CD8-positive, alpha-beta memory T cell (primary cell): ENCODE measurements at regions not wholly inside any gene's neighbourhood (a gene's known extent, or its start where the extent isn't known, plus 50 kb on each side); places are given as distances from the start of the nearest gene placed in this dataset.
"Not testable (repeated sequence)": the region's sequence is repeated elsewhere in the genome, so short reads cannot be mapped to it uniquely, and the experiment has no call there.

Experiments
- CTCF ChIA-PET: fragments of 350-600 bp; sonication (Branson Sonifier 250); formaldehyde crosslinking; loops from one replicate; lab custom pipeline; 2021; ENCODE audit warnings: antibody characterized with exemption; lab: Charles Lee
- POLR2A ChIA-PET: fragments of 350-600 bp; sonication (Branson Sonifier 250); formaldehyde crosslinking; loops from one replicate; lab custom pipeline; 2021; ENCODE audit warnings: antibody characterized with exemption; lab: Charles Lee
- DNase-seq, 5 donors: peaks; one replicate each; pipeline versions ENCODE4 v3.0.0 to v3.0.0-alpha.2; 2020 to 2022; ENCODE audit warnings: mixed read lengths in 1 of 5
- H3K27ac ChIP-seq: one replicate; pipeline ENCODE4 v1.7.0; 2013; ENCODE audit warnings: low read depth, mild to moderate bottlenecking, low read length, moderate library complexity
- H3K27me3 ChIP-seq: 2 replicates; pipeline ENCODE4 v1.7.0; 2013; ENCODE audit warnings: low read length, mild to moderate bottlenecking; ENCODE audit not compliant: insufficient read depth, poor library complexity, severe bottlenecking
- H3K36me3 ChIP-seq: 2 replicates; pipeline ENCODE4 v1.7.0; 2013; ENCODE audit warnings: mild to moderate bottlenecking, low read length, moderate library complexity; ENCODE audit not compliant: insufficient read depth
- H3K4me1 ChIP-seq: 2 replicates; pipeline ENCODE4 v1.7.0; 2013; ENCODE audit warnings: mild to moderate bottlenecking, low read length, moderate library complexity; ENCODE audit not compliant: insufficient read depth
- H3K4me3 ChIP-seq: 2 replicates; pipeline ENCODE4 v1.7.0; 2013; ENCODE audit warnings: mild to moderate bottlenecking, low read length
- H3K9me3 ChIP-seq: 2 replicates; pipeline ENCODE4 v1.7.0; 2013; ENCODE audit warnings: mild to moderate bottlenecking, low read length
- H3K27ac Mint-ChIP-seq, 8 donors: one replicate each; pipeline ENCODE4 v1.8.0; 2020 to 2021; ENCODE audit warnings: mixed read lengths in 8 of 8, mild to moderate bottlenecking in 6 of 8, inconsistent platforms in 3 of 8, moderate library complexity in 3 of 8
- H3K27me3 Mint-ChIP-seq, 2 donors: one replicate each; pipeline ENCODE4 v1.8.0; 2020 to 2021; ENCODE audit warnings: mixed read lengths in 2 of 2, mild to moderate bottlenecking in 1 of 2, moderate library complexity in 1 of 2
- H3K36me3 Mint-ChIP-seq, 3 donors: one replicate each; pipeline ENCODE4 v1.8.0; 2020 to 2021; ENCODE audit warnings: mixed read lengths in 3 of 3, inconsistent platforms in 1 of 3, mild to moderate bottlenecking in 1 of 3
- H3K4me1 Mint-ChIP-seq, 3 donors: one replicate each; pipeline ENCODE4 v1.8.0; 2020 to 2021; ENCODE audit warnings: mixed read lengths in 3 of 3, inconsistent platforms in 1 of 3, mild to moderate bottlenecking in 1 of 3
- H3K4me3 Mint-ChIP-seq, 7 donors: one replicate each; pipeline ENCODE4 v1.8.0; 2020 to 2021; ENCODE audit warnings: mixed read lengths in 7 of 7, mild to moderate bottlenecking in 6 of 7, moderate library complexity in 4 of 7, inconsistent platforms in 2 of 7
- H3K9me3 Mint-ChIP-seq, 5 donors: one replicate each; pipeline ENCODE4 v1.8.0; 2020 to 2022; ENCODE audit warnings: mixed read lengths in 5 of 5, mild to moderate bottlenecking in 3 of 5, moderate library complexity in 2 of 5, inconsistent platforms in 1 of 5

DNA sequence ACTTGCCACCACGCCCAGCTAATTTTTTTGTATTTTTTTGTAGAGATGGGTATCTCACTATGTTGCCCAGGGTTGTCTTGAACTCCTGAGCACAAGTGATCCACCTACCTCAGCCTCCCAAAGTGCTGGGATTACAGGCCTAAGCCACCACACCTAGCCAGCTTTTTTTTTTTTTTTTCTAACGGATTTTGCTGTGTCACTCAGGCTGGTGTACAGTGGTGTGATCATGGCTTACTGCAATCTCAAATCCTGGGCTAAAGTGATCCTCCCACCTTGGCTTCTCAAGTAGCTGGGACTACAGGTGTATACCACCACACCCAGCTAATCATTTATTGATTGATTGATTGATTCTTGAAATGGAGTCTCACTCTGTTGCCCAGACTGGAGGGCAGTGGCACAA lies 106.0 kb upstream of the TRIM24 start:
- Histone ChIP-seq H3K36me3 (no peaks in the 10 kb centered on the region), H3K4me3 (no peak overlapping the region), H3K27ac (peak overlapping the region; percentile 76), H3K4me1 (no peaks in the 10 kb centered on the region), H3K27me3 (no peaks in the 10 kb centered on the region), H3K9me3 (no peaks in the 10 kb centered on the region)
- H3K4me1 Mint-ChIP-seq, result no peaks in the 10 kb centered on the region
- H3K4me3 Mint-ChIP-seq, result no peak overlapping the region
- DNase-seq, result no peak
- no peaks in the 10 kb centered on the region for H3K36me3 Mint-ChIP-seq
- CTCF ChIA-PET, result no interaction called here
- POLR2A ChIA-PET, result no interaction called here
- H3K27me3 Mint-ChIP-seq, result peaks cover 0 to 6% of the 10 kb centered on the region in 2 donors
- peaks cover 7 to 15% (median 9%) of the 10 kb centered on the region in 5 donors for H3K9me3 Mint-ChIP-seq
- H3K27ac Mint-ChIP-seq, result no peak overlapping the region

DNA sequence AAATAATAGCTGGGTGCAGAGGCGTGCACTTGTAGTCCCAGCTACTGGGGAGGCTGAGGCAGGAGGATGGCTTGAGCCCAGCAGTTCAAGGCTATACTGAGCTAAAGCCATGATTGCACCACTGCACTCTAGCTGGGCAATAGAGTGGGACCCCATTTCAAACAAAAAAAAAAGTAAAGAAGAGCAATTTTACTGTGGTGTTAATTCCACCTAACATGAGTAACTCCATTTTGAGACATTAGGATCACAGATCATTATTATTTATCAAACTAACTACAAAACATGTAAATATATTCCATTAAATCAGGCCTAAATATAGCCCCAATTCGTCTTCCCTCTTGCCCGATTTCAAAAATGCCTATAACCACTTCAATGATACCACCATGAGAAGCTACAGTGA lies 104.8 kb upstream of the TRIM24 start:
- no peaks in the 10 kb centered on the region for H3K4me1 Mint-ChIP-seq
- no peak overlapping the region for H3K4me3 Mint-ChIP-seq
- no peaks in the 10 kb centered on the region for H3K36me3 Mint-ChIP-seq
- Histone ChIP-seq H3K27ac (no peak overlapping the region), H3K4me3 (no peak overlapping the region), H3K27me3 (no peaks in the 10 kb centered on the region), H3K9me3 (no peaks in the 10 kb centered on the region), H3K4me1 (no peaks in the 10 kb centered on the region), H3K36me3 (no peaks in the 10 kb centered on the region)
- H3K27me3 Mint-ChIP-seq, result peaks cover 0 to 7% of the 10 kb centered on the region in 2 donors
- peaks cover 5 to 11% (median 7%) of the 10 kb centered on the region in 5 donors for H3K9me3 Mint-ChIP-seq
- CTCF ChIA-PET, result no interaction called here
- POLR2A ChIA-PET, result no interaction called here
- no peak overlapping the region for H3K27ac Mint-ChIP-seq
- no peak for DNase-seq

DNA sequence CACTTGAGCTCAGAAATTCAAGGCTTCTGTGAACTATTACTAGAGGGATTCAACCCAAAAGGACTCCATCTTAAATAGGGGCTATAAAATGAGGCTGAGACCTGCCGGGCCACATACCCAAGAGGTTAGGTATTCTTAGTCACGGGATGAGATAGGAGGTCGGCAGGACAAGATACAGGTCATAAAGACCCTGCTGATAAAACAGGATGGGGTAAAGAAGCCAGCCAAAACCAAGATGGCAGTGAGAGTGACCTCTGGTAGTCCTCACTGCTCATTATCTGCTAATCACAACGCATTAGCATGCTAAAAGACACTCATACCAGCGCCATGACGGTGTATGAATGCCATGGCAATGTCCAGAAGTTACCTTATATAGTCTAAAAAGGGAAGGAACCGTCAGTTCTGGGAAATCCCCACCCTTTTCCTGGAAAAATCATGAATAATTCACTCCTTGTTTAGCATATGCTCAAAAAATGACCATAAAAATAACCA lies 101.2 kb upstream of the TRIM24 start:
- DNase-seq, result no peak
- peaks cover 0 to 5% of the 10 kb centered on the region in 2 donors for H3K27me3 Mint-ChIP-seq
- no peaks in the 10 kb centered on the region for H3K36me3 ChIP-seq
- no peaks in the 10 kb centered on the region for H3K9me3 Mint-ChIP-seq
- CTCF ChIA-PET, result no interaction called here
- H3K4me1 ChIP-seq, result no peaks in the 10 kb centered on the region
- H3K27ac Mint-ChIP-seq, result no peak overlapping the region
- H3K27me3 ChIP-seq, result no peaks in the 10 kb centered on the region
- no peaks in the 10 kb centered on the region for H3K4me1 Mint-ChIP-seq
- no peaks in the 10 kb centered on the region for H3K36me3 Mint-ChIP-seq
- H3K9me3 ChIP-seq, result no peaks in the 10 kb centered on the region
- no peak overlapping the region for H3K27ac ChIP-seq
- H3K4me3 ChIP-seq, result no peak overlapping the region
- H3K4me3 Mint-ChIP-seq, result no peak overlapping the region
- POLR2A ChIA-PET, result no interaction called here

DNA sequence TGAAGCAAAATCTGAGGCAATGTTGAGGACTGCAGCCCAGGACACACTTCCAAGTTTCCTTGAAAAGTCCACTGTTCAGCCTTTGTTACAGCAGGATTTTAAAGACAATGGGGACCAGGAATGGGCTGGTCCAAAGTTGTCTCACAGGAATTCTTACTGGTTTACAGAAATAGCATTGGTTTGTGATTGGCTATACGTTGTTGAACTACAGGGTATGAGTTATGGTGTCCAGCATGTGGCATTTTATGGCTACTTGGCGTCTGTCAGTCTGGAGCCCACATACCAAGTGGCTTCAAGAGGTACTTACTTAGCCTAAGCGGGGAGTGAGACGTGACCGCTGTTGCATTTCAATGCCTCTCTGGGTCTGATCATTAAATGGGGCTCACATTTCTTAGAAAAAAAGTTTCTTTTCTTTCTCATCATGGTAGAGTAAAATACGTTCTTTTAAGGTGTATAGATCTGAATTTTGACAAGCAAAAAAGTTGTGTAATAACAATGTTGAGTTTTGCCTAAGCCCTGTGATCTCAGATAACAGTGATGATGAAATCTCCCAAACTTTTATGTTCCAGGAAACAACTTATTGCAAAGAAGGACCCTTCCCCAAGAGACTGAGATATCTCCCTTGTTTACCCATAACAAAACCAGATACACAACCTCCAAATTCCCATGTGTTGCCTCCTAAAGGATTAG lies 100.0 kb upstream of the TRIM24 start:
- no peaks in the 10 kb centered on the region for H3K9me3 Mint-ChIP-seq
- H3K4me3 Mint-ChIP-seq, result no peak overlapping the region
- Histone ChIP-seq H3K27me3 (no peaks in the 10 kb centered on the region), H3K4me1 (no peaks in the 10 kb centered on the region), H3K36me3 (no peaks in the 10 kb centered on the region), H3K27ac (no peak overlapping the region), H3K9me3 (no peaks in the 10 kb centered on the region), H3K4me3 (no peak overlapping the region)
- H3K36me3 Mint-ChIP-seq, result no peaks in the 10 kb centered on the region
- POLR2A ChIA-PET, result no interaction called here
- CTCF ChIA-PET, result no interaction called here
- H3K4me1 Mint-ChIP-seq, result no peaks in the 10 kb centered on the region
- DNase-seq, result no peak
- H3K27me3 Mint-ChIP-seq, result peaks cover 0 to 5% of the 10 kb centered on the region in 2 donors
- H3K27ac Mint-ChIP-seq, result no peak overlapping the region

DNA sequence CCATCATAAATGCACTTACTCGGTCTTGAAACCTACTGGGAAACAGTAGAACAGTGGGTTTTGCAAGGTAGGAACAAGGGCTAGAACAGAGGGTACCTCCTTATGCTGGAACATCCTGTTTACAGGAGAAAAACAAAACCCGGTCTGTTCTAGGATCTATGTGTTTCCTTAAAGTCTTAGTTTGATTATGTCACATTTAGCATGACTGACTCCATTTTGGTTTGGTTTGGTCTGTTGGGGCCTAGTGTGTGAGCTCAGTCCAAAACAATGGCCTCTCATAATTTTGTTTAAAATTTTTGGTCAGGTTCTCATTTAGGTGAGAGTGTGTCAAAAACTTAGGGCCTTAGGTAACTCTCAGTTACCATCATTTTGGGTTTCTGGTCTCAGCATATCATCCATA lies 96.3 kb upstream of the TRIM24 start:
- no peaks in the 10 kb centered on the region for H3K4me1 Mint-ChIP-seq
- no peaks in the 10 kb centered on the region for H3K9me3 ChIP-seq
- peaks cover 0 to 1% of the 10 kb centered on the region in 2 donors for H3K27me3 Mint-ChIP-seq
- no peaks in the 10 kb centered on the region for H3K27me3 ChIP-seq
- H3K4me1 ChIP-seq, result no peaks in the 10 kb centered on the region
- DNase-seq, result no peak
- ChIA-PET CTCF (no interaction called here), POLR2A (no interaction called here)
- no peak overlapping the region for H3K27ac ChIP-seq
- no peaks in the 10 kb centered on the region for H3K36me3 ChIP-seq
- no peak overlapping the region for H3K4me3 Mint-ChIP-seq
- H3K9me3 Mint-ChIP-seq, result peaks cover 0 to 3% (median 0%) of the 10 kb centered on the region in 5 donors
- no peak overlapping the region for H3K27ac Mint-ChIP-seq
- H3K36me3 Mint-ChIP-seq, result peaks cover 0 to 4% (median 0%) of the 10 kb centered on the region in 3 donors
- H3K4me3 ChIP-seq, result no peak overlapping the region

DNA sequence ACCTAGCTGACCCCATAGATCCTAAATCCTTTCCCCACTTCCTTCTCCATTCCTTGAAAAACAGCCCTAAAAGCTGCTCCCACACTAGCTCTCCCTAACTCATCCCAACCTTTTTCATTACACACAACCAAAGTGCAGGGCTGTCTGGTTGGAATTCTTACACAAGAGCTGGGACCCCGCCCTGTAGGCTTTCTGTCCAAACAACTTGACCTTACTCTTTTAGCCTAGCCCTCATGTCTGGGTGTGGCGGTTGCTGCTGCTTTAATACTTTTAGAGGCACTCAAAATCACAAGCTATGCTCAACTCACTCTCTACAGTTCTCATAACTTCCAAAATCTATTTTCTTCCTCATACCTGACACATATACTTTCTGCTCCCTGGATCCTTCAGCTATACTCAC lies 93.9 kb upstream of the TRIM24 start:
- H3K27ac ChIP-seq, DNase-seq, H3K27me3 Mint-ChIP-seq, CTCF ChIA-PET, H3K4me1 Mint-ChIP-seq, H3K36me3 Mint-ChIP-seq, H3K27ac Mint-ChIP-seq, H3K36me3 ChIP-seq, H3K4me3 Mint-ChIP-seq, H3K27me3 ChIP-seq, H3K4me1 ChIP-seq, POLR2A ChIA-PET, H3K4me3 ChIP-seq: not testable (repeated sequence)
- peaks cover 14 to 25% (median 16%) of the 10 kb centered on the region in 5 donors for H3K9me3 Mint-ChIP-seq
- H3K9me3 ChIP-seq, result peaks cover 11% of the 10 kb centered on the region

DNA sequence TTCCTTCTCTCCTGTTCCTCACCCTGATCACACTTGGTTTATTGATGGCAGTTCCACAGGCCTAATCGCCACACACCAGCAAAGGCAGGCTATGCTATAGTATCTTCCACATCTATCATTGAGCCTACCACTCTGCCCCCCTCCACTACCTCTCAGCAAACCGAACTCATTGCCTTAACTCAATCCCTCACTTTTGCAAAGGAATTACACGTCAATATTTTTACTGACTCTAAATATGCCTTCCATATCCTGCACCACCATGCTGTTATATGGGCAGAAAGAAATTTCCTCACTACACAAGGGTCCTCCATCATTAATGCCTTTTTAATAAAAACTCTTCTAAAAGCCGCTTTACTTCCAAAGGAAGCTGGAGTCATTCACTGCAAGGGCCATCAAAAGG lies 93.4 kb upstream of the TRIM24 start:
- Mint-ChIP-seq H3K9me3 (peaks cover 14 to 30% (median 19%) of the 10 kb centered on the region in 5 donors), H3K36me3 (peaks cover 0 to 11% (median 3%) of the 10 kb centered on the region in 3 donors)
- H3K36me3 ChIP-seq, H3K27ac Mint-ChIP-seq, H3K27me3 ChIP-seq, H3K4me3 Mint-ChIP-seq, H3K4me3 ChIP-seq, H3K27ac ChIP-seq, CTCF ChIA-PET, POLR2A ChIA-PET, H3K4me1 ChIP-seq, H3K27me3 Mint-ChIP-seq, DNase-seq, H3K4me1 Mint-ChIP-seq: not testable (repeated sequence)
- H3K9me3 ChIP-seq, result peaks cover 11% of the 10 kb centered on the region

DNA sequence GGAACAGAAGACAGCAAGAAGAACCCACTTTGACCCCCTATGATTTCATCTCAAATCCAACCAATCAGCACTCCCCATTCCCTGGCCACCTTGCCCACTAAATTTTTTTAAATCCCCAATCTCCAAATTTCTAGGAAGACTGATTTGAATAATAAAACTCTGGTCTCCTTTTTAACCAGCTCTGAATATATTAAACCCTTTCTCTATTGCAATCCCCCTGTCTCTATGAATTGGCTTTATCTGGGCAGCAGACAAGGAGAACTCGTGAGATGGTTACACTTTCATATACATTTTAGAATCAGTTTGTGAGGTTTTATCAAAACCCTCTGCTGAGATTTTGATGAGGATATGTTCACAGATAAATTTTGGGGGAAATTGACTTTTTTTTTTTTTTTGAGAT lies 90.3 kb upstream of the TRIM24 start:
- H3K27me3 ChIP-seq, result no peaks in the 10 kb centered on the region
- no peak overlapping the region for H3K4me3 Mint-ChIP-seq
- H3K4me1 ChIP-seq, result no peaks in the 10 kb centered on the region
- H3K27ac ChIP-seq, result no peak overlapping the region
- peaks cover 5 to 6% of the 10 kb centered on the region in 2 donors for H3K27me3 Mint-ChIP-seq
- no peaks in the 10 kb centered on the region for H3K4me1 Mint-ChIP-seq
- no peak overlapping the region for H3K4me3 ChIP-seq
- H3K36me3 ChIP-seq, result no peaks in the 10 kb centered on the region
- CTCF ChIA-PET, result no interaction called here
- no peak for DNase-seq
- H3K9me3 Mint-ChIP-seq, result peaks cover 14 to 33% (median 19%) of the 10 kb centered on the region in 5 donors
- H3K27ac Mint-ChIP-seq, result no peak overlapping the region
- peaks cover 0 to 12% (median 3%) of the 10 kb centered on the region in 3 donors for H3K36me3 Mint-ChIP-seq
- peaks cover 11% of the 10 kb centered on the region for H3K9me3 ChIP-seq
- POLR2A ChIA-PET, result no interaction called here
